ENCODE measurements at regions not wholly inside any gene's neighbourhood (a gene's known extent, or its start where the extent isn't known, plus 50 kb on each side); places are given as distances from the start of the nearest gene placed in this dataset.

GRCh38 chr14:31943861-31944255 is 133.2 kb upstream of the ARHGAP5 start:
- no peak for DNase-seq (ENCODE audit: low read depth)

- DNase-seq (ENCODE audit: low read depth) = no peak
Observed at GRCh38 chr14:31944256-31945073, 132.6 kb upstream of the ARHGAP5 start.

GRCh38 chr14:31945074-31945613 is 132.0 kb upstream of the ARHGAP5 start:
- no peak for DNase-seq (ENCODE audit: low read depth)

- no peak for DNase-seq (ENCODE audit: low read depth)
Observed at GRCh38 chr14:31945701-31946100, 131.4 kb upstream of the ARHGAP5 start.

- DNase-seq (ENCODE audit: low read depth) = no peak
Observed at GRCh38 chr14:31947076-31947475, 130.0 kb upstream of the ARHGAP5 start.

GRCh38 chr14:31947680-31948595 is 129.2 kb upstream of the ARHGAP5 start:
- DNase-seq (ENCODE audit: low read depth) = no peak

GRCh38 chr14:31949709-31950108 is 127.4 kb upstream of the ARHGAP5 start:
- no peak for DNase-seq (ENCODE audit: low read depth)

GRCh38 chr14:31950331-31950730 is 126.8 kb upstream of the ARHGAP5 start:
- no peak for DNase-seq (ENCODE audit: low read depth)

- DNase-seq (ENCODE audit: low read depth) = no peak
Observed at GRCh38 chr14:31950764-31951637, 126.1 kb upstream of the ARHGAP5 start.

GRCh38 chr14:31951638-31951964 is 125.5 kb upstream of the ARHGAP5 start:
- no peak for DNase-seq (ENCODE audit: low read depth)

- DNase-seq (ENCODE audit: low read depth) = no peak
Observed at GRCh38 chr14:31952573-31952972, 124.5 kb upstream of the ARHGAP5 start.

GRCh38 chr14:31953210-31953609 is 123.9 kb upstream of the ARHGAP5 start:
- no peak for DNase-seq (ENCODE audit: low read depth)

GRCh38 chr14:31954991-31955390 is 122.1 kb upstream of the ARHGAP5 start:
- DNase-seq (ENCODE audit: low read depth) = no peak

- DNase-seq (ENCODE audit: low read depth) = no peak
Observed at GRCh38 chr14:31955936-31956579, 121.0 kb upstream of the ARHGAP5 start.

GRCh38 chr14:31957565-31957964 is 119.5 kb upstream of the ARHGAP5 start:
- DNase-seq (ENCODE audit: low read depth) = no peak

- DNase-seq (ENCODE audit: low read depth) = no peak
Observed at GRCh38 chr14:31960039-31960438, 117.1 kb upstream of the ARHGAP5 start.

GRCh38 chr14:31961896-31962295 is 115.2 kb upstream of the ARHGAP5 start:
- DNase-seq (ENCODE audit: low read depth) = no peak

GRCh38 chr14:31962920-31963319 is 114.2 kb upstream of the ARHGAP5 start:
- no peak for DNase-seq (ENCODE audit: low read depth)

GRCh38 chr14:31963587-31963986 is 113.5 kb upstream of the ARHGAP5 start:
- DNase-seq (ENCODE audit: low read depth) = no peak

- DNase-seq (ENCODE audit: low read depth) = no peak
Observed at GRCh38 chr14:31964490-31964889, 112.6 kb upstream of the ARHGAP5 start.

GRCh38 chr14:31965071-31965734 is 111.9 kb upstream of the ARHGAP5 start:
- no peak for DNase-seq (ENCODE audit: low read depth)
